ENCODE measurements at regions not wholly inside any gene's neighbourhood (a gene's known extent, or its start where the extent isn't known, plus 50 kb on each side); places are given as distances from the start of the nearest gene placed in this dataset.

DNA sequence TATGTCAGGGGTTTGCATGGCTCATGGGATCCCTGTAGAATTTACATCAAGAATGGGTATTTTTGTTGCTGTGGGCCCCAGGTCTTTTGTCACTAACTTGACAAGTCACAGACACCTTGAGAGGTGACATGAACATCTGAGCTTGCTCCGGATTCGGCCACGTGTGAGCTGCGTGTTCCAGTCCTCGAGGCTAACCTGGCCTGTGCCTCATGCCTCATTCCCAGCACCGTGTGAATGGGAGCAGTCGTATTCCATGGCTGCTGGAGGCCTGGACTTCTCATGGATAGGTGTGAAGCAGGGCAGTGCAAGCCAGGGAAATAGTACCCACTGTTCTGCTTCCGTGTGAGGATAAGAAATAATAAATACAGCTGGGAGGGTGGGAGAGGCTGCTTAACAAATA lies 423.5 kb downstream of the OCA2 start:
- no peak for DNase-seq (ENCODE audit: low spot score)
- POLR2A ChIA-PET, result interaction anchor here (0.6 kb wide), 1 partner anchor 1916 kb away, joined by 3 read pairs; no protein-coding TSS in a partner anchor
- ATAC-seq, result no peak
- peaks cover 36% of the 10 kb centered on the region for H3K4me1 Mint-ChIP-seq
- TF ChIP-seq ZNF263 (CRISPR knock-in tag; IDR thresholded peaks at IDR 0.05; ENCODE audit: low read depth) (no peak), ZNF423 (CRISPR knock-in tag; IDR thresholded peaks at IDR 0.05) (no peak), TEAD1 (CRISPR knock-in tag; IDR thresholded peaks at IDR 0.05) (no peak), TEAD4 (CRISPR knock-in tag; IDR thresholded peaks at IDR 0.05) (no peak), ESRRA (CRISPR knock-in tag; IDR thresholded peaks at IDR 0.05; ENCODE audit: borderline replicate concordance) (no peak)
- TF ChIP-seq, protein P1, sequence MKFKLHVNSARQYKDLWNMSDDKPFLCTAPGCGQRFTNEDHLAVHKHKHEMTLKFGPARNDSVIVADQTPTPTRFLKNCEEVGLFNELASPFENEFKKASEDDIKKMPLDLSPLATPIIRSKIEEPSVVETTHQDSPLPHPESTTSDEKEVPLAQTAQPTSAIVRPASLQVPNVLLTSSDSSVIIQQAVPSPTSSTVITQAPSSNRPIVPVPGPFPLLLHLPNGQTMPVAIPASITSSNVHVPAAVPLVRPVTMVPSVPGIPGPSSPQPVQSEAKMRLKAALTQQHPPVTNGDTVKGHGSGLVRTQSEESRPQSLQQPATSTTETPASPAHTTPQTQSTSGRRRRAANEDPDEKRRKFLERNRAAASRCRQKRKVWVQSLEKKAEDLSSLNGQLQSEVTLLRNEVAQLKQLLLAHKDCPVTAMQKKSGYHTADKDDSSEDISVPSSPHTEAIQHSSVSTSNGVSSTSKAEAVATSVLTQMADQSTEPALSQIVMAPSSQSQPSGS (CRISPR knock-in tag; IDR thresholded peaks at IDR 0.05; ENCODE audit: borderline replicate concordance, low read depth), result no peak
- TF ChIP-seq, protein P2, sequence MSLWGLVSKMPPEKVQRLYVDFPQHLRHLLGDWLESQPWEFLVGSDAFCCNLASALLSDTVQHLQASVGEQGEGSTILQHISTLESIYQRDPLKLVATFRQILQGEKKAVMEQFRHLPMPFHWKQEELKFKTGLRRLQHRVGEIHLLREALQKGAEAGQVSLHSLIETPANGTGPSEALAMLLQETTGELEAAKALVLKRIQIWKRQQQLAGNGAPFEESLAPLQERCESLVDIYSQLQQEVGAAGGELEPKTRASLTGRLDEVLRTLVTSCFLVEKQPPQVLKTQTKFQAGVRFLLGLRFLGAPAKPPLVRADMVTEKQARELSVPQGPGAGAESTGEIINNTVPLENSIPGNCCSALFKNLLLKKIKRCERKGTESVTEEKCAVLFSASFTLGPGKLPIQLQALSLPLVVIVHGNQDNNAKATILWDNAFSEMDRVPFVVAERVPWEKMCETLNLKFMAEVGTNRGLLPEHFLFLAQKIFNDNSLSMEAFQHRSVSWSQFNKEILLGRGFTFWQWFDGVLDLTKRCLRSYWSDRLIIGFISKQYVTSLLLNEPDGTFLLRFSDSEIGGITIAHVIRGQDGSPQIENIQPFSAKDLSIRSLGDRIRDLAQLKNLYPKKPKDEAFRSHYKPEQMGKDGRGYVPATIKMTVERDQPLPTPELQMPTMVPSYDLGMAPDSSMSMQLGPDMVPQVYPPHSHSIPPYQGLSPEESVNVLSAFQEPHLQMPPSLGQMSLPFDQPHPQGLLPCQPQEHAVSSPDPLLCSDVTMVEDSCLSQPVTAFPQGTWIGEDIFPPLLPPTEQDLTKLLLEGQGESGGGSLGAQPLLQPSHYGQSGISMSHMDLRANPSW (CRISPR knock-in tag; conservative IDR thresholded peaks at IDR 0.05; ENCODE audit: low read depth), result no peak
- TF ChIP-seq, protein P3, sequence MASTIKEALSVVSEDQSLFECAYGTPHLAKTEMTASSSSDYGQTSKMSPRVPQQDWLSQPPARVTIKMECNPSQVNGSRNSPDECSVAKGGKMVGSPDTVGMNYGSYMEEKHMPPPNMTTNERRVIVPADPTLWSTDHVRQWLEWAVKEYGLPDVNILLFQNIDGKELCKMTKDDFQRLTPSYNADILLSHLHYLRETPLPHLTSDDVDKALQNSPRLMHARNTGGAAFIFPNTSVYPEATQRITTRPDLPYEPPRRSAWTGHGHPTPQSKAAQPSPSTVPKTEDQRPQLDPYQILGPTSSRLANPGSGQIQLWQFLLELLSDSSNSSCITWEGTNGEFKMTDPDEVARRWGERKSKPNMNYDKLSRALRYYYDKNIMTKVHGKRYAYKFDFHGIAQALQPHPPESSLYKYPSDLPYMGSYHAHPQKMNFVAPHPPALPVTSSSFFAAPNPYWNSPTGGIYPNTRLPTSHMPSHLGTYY (CRISPR knock-in tag; IDR thresholded peaks at IDR 0.05), result no peak
- TF ChIP-seq, protein P4, sequence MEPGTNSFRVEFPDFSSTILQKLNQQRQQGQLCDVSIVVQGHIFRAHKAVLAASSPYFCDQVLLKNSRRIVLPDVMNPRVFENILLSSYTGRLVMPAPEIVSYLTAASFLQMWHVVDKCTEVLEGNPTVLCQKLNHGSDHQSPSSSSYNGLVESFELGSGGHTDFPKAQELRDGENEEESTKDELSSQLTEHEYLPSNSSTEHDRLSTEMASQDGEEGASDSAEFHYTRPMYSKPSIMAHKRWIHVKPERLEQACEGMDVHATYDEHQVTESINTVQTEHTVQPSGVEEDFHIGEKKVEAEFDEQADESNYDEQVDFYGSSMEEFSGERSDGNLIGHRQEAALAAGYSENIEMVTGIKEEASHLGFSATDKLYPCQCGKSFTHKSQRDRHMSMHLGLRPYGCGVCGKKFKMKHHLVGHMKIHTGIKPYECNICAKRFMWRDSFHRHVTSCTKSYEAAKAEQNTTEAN (CRISPR knock-in tag; IDR thresholded peaks at IDR 0.05), result no peak
- H3K9me3 Mint-ChIP-seq, result no peaks in the 10 kb centered on the region
- H3K27ac Mint-ChIP-seq, result no peak overlapping the region
- no peak overlapping the region for H3K4me3 Mint-ChIP-seq
- peaks cover 8% of the 10 kb centered on the region for H3K27me3 Mint-ChIP-seq (ENCODE audit: low read depth)
- no peaks in the 10 kb centered on the region for H3K36me3 Mint-ChIP-seq
- CTCF ChIA-PET, result no interaction called here

DNA sequence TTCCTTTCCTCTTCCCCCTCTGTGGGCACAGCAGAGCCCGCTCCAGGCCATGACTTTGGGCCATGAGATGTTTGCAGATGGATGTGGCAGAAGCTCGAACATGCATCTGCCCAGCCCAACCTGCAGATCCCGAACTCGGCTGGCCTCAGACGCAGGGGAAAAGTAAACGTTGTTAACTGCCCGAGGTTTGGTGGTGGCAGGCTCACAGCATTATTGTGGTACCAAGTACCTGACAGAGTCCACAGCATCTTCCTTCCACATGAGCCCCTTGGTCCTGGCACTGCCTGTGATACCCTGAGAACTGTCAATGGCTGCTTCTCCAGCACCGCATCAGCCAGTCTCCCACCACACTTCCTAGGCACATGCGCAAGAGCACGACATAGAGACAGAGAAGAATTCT lies 424.3 kb downstream of the OCA2 start:
- peaks cover 30% of the 10 kb centered on the region for H3K4me1 Mint-ChIP-seq
- POLR2A ChIA-PET, result interaction anchor here (0.6 kb wide), 1 partner anchor 1915 kb away, joined by 3 read pairs; no protein-coding TSS in a partner anchor
- no peak overlapping the region for H3K4me3 Mint-ChIP-seq
- no peak for ATAC-seq
- no peak for DNase-seq (ENCODE audit: low spot score)
- peaks cover 8% of the 10 kb centered on the region for H3K27me3 Mint-ChIP-seq (ENCODE audit: low read depth)
- CTCF ChIA-PET, result no interaction called here
- H3K27ac Mint-ChIP-seq, result no peak overlapping the region
- no peaks in the 10 kb centered on the region for H3K36me3 Mint-ChIP-seq
- H3K9me3 Mint-ChIP-seq, result no peaks in the 10 kb centered on the region
- TF ChIP-seq SOX15 (CRISPR knock-in tag; IDR thresholded peaks at IDR 0.05) (no peak), JAZF1 (CRISPR knock-in tag; IDR thresholded peaks at IDR 0.05) (no peak), HMGA2 (CRISPR knock-in tag; IDR thresholded peaks at IDR 0.05) (no peak), EMX1 (CRISPR knock-in tag; IDR thresholded peaks at IDR 0.05) (no peak), OVOL2 (CRISPR knock-in tag; IDR thresholded peaks at IDR 0.05; ENCODE audit: borderline replicate concordance) (no peak), ZNF219 (CRISPR knock-in tag; IDR thresholded peaks at IDR 0.05; ENCODE audit: borderline replicate concordance) (no peak), ATF1 (CRISPR knock-in tag; IDR thresholded peaks at IDR 0.05) (no peak), GABPB1 (CRISPR knock-in tag; IDR thresholded peaks at IDR 0.05) (no peak), PRRX2 (CRISPR knock-in tag; IDR thresholded peaks at IDR 0.05) (no peak), ZNF138 (CRISPR knock-in tag; conservative IDR thresholded peaks at IDR 0.05) (no peak), ZNF317 (CRISPR knock-in tag; IDR thresholded peaks at IDR 0.05; ENCODE audit: borderline replicate concordance, low read depth) (no peak)
- TF ChIP-seq, protein P5, sequence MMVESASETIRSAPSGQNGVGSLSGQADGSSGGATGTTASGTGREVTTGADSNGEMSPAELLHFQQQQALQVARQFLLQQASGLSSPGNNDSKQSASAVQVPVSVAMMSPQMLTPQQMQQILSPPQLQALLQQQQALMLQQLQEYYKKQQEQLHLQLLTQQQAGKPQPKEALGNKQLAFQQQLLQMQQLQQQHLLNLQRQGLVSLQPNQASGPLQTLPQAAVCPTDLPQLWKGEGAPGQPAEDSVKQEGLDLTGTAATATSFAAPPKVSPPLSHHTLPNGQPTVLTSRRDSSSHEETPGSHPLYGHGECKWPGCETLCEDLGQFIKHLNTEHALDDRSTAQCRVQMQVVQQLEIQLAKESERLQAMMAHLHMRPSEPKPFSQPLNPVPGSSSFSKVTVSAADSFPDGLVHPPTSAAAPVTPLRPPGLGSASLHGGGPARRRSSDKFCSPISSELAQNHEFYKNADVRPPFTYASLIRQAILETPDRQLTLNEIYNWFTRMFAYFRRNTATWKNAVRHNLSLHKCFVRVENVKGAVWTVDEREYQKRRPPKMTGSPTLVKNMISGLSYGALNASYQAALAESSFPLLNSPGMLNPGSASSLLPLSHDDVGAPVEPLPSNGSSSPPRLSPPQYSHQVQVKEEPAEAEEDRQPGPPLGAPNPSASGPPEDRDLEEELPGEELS (CRISPR knock-in tag; IDR thresholded peaks at IDR 0.05), result no peak
- TF ChIP-seq, protein P6, sequence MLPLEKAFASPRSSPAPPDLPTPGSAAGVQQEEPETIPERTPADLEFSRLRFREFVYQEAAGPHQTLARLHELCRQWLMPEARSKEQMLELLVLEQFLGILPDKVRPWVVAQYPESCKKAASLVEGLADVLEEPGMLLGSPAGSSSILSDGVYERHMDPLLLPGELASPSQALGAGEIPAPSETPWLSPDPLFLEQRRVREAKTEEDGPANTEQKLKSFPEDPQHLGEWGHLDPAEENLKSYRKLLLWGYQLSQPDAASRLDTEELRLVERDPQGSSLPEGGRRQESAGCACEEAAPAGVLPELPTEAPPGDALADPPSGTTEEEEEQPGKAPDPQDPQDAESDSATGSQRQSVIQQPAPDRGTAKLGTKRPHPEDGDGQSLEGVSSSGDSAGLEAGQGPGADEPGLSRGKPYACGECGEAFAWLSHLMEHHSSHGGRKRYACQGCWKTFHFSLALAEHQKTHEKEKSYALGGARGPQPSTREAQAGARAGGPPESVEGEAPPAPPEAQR (CRISPR knock-in tag; IDR thresholded peaks at IDR 0.05), result no peak
- TF ChIP-seq, protein P7, sequence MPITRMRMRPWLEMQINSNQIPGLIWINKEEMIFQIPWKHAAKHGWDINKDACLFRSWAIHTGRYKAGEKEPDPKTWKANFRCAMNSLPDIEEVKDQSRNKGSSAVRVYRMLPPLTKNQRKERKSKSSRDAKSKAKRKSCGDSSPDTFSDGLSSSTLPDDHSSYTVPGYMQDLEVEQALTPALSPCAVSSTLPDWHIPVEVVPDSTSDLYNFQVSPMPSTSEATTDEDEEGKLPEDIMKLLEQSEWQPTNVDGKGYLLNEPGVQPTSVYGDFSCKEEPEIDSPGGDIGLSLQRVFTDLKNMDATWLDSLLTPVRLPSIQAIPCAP (CRISPR knock-in tag; IDR thresholded peaks at IDR 0.05), result no peak
- TF ChIP-seq, protein P1 (CRISPR knock-in tag; IDR thresholded peaks at IDR 0.05; ENCODE audit: borderline replicate concordance, low read depth), result no peak

Measured in WTC11 (cell line).